ENCODE measurements at regions not wholly inside any gene's neighbourhood (a gene's known extent, or its start where the extent isn't known, plus 50 kb on each side); places are given as distances from the start of the nearest gene placed in this dataset.

GRCh38 chr15:96767703-96768434 lies 437.4 kb downstream of the NR2F2 start:
- Histone ChIP-seq H3K36me3 (no peaks in the 10 kb centered on the region), H3K4me3 (no peak overlapping the region), H3K27ac (no peak overlapping the region), H3K9me3 (no peaks in the 10 kb centered on the region), H3K4me1 (ENCODE audit: insufficient read depth) (no peaks in the 10 kb centered on the region), H3K27me3 (no peaks in the 10 kb centered on the region)
- 61 to 72% (median 65%) methylated on average over 10 of the region's 10 CpGs for WGBS, 3 donors
- TF ChIP-seq POLR2A (IDR thresholded peaks at IDR 0.05) (no peak), EP300 (IDR thresholded peaks at IDR 0.05) (no peak), CTCF (IDR thresholded peaks at IDR 0.05) (no peak)
- DNase-seq: no peak
- intact Hi-C loops (cut with DNase I): no loop called here

- Histone ChIP-seq H3K4me1 (ENCODE audit: insufficient read depth) (no peaks in the 10 kb centered on the region), H3K27ac (no peak overlapping the region), H3K36me3 (no peaks in the 10 kb centered on the region), H3K27me3 (no peaks in the 10 kb centered on the region), H3K9me3 (no peaks in the 10 kb centered on the region), H3K4me3 (no peak overlapping the region)
- WGBS, 3 donors: 34 to 53% (median 49%) methylated on average over 5 of the region's 5 CpGs
- intact Hi-C loops (cut with DNase I): no loop called here
- no peak for DNase-seq
- TF ChIP-seq POLR2A (IDR thresholded peaks at IDR 0.05) (no peak), EP300 (IDR thresholded peaks at IDR 0.05) (no peak), CTCF (IDR thresholded peaks at IDR 0.05) (no peak)
These were observed 437.9 kb downstream of the NR2F2 start for GRCh38 chr15:96768435-96768789.

GRCh38 chr15:96771035-96771434 lies 440.5 kb downstream of the NR2F2 start:
- no peak for TF ChIP-seq EP300 (IDR thresholded peaks at IDR 0.05)
- no peak for TF ChIP-seq CTCF (IDR thresholded peaks at IDR 0.05)
- TF ChIP-seq POLR2A (IDR thresholded peaks at IDR 0.05): no peak
- 78 to 82% (median 79%) methylated on average over 2 of the region's 2 CpGs for WGBS, 3 donors

GRCh38 chr15:96774216-96774615 lies 443.7 kb downstream of the NR2F2 start:
- 65 to 76% (median 70%) methylated on average over 3 of the region's 3 CpGs for WGBS, 3 donors
- Histone ChIP-seq H3K27ac (no peak overlapping the region), H3K27me3 (no peaks in the 10 kb centered on the region), H3K4me1 (ENCODE audit: insufficient read depth) (no peaks in the 10 kb centered on the region), H3K36me3 (no peaks in the 10 kb centered on the region), H3K4me3 (no peak overlapping the region), H3K9me3 (no peaks in the 10 kb centered on the region)
- DNase-seq: no peak
- no peak for TF ChIP-seq CTCF (IDR thresholded peaks at IDR 0.05)
- TF ChIP-seq EP300 (IDR thresholded peaks at IDR 0.05): no peak
- TF ChIP-seq POLR2A (IDR thresholded peaks at IDR 0.05): no peak
- intact Hi-C loops (cut with DNase I): no loop called here

More at GRCh38 chr15:96771035-96771434, 440.5 kb downstream of the NR2F2 start:
- Histone ChIP-seq H3K4me1 (ENCODE audit: insufficient read depth) (no peaks in the 10 kb centered on the region), H3K36me3 (no peaks in the 10 kb centered on the region), H3K27me3 (no peaks in the 10 kb centered on the region), H3K4me3 (no peak overlapping the region), H3K9me3 (no peaks in the 10 kb centered on the region), H3K27ac (no peak overlapping the region)
- no peak for DNase-seq
- intact Hi-C loops (cut with DNase I): no loop called here

Data from ovary (tissue), 7 donors.